ENCODE measurements at regions not wholly inside any gene's neighbourhood (a gene's known extent, or its start where the extent isn't known, plus 50 kb on each side); places are given as distances from the start of the nearest gene placed in this dataset.

DNA sequence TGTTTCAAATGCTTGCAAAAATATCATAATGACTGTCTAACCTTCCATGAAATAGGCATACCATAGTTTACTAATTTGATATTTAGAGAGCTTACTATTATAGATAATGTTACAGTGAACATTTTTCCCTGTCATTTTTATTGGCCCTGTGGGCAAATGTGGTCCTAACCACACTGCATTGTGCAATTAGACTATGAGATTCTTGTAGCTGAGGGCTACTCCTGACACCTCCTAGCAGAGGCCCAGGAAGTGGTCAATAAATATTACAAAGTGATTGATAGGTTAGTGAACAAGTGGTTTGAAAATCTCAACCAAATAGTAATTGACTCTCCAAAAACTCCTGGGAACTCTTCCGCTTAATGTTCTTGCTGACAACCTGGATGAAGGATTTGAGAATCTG lies 160.5 kb upstream of the KCNG1 start:
- TF ChIP-seq CTCF (IDR thresholded peaks at IDR 0.05; ENCODE audit: low read depth, low read length) = no peak
- no peak for DNase-seq (ENCODE audit: low read depth in 2 of 2)
- H3K4me3 ChIP-seq (replicated peaks in 1 of 2; ENCODE audit: low read depth in 2 of 2, low read length in 2 of 2) = no peak overlapping the region

DNA sequence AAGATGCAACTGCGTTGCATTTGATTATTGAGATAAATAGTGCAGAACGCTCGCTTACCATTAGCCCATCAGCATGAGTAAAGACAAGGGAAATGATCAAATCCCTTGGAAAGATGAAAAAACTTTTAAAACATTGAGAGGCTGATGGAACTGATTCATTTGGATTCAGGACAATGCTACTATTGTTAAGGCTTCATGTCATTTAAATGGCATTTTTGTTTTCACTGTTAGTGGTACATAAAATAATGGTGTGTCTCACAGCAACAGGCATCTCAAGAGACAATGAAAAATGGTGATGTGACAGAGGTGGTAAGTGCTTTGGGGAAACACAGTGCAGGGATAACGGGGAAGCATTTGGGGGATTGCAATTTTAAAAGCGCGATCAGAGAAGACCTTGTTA lies 159.7 kb upstream of the KCNG1 start:
- TF ChIP-seq CTCF (IDR thresholded peaks at IDR 0.05; ENCODE audit: low read depth, low read length) = no peak
- no peak overlapping the region for H3K4me3 ChIP-seq (replicated peaks in 1 of 2; ENCODE audit: low read depth in 2 of 2, low read length in 2 of 2)
- peak in 1 of 2 donors; percentile 11 for DNase-seq (ENCODE audit: low read depth in 2 of 2)

DNA sequence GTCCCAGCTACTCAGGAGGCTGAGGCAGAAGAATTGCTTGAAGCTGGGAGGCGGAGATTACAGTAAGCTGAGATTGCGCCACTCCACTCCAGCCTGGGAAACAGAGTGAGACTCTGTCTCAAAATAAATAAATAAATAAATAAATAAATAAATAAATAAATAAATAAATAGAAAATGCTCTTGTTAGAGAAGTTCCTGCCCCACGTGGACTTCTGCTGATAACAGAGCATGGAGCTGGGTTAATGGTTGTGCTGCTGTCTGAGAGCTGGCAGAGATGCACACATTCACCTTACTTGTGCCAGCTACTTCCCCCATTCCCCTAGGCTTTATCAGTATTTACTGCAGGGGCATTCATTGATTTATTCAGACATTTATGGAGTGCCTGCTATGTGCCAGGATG lies 155.2 kb upstream of the KCNG1 start:
- TF ChIP-seq CTCF (IDR thresholded peaks at IDR 0.05; ENCODE audit: low read depth, low read length) = no peak
- DNase-seq (ENCODE audit: low read depth in 2 of 2) = no peak
- H3K4me3 ChIP-seq (replicated peaks in 1 of 2; ENCODE audit: low read depth in 2 of 2, low read length in 2 of 2) = no peak overlapping the region

DNA sequence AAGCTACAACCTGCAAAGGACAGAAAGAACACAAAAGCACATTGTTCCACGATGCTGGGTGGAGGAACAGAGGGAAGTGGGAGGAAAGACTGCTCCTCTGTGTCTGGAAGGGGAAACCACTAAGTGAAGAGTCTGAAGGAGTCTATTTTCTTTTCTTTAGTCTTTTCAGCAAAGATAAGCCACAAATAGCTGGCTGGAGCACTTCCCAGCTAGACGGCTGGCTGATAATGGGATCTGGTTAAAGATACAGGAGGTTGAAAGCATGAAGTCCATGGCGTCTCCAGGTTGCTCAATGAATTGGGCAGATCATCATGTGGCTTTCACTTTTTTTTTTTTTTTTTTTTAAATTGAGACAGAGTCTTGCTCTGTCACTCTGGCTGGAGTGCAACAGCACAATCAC lies 154.0 kb upstream of the KCNG1 start:
- DNase-seq (ENCODE audit: low read depth in 2 of 2) = peak in 1 of 2 donors; percentile 12
- no peak overlapping the region for H3K4me3 ChIP-seq (replicated peaks in 1 of 2; ENCODE audit: low read depth in 2 of 2, low read length in 2 of 2)
- no peak for TF ChIP-seq CTCF (IDR thresholded peaks at IDR 0.05; ENCODE audit: low read depth, low read length)

- H3K4me3 ChIP-seq (replicated peaks in 1 of 2; ENCODE audit: low read depth in 2 of 2, low read length in 2 of 2) = no peak overlapping the region
- TF ChIP-seq CTCF (IDR thresholded peaks at IDR 0.05; ENCODE audit: low read depth, low read length) = no peak
- no peak for DNase-seq (ENCODE audit: low read depth in 2 of 2)
These were observed 153.5 kb upstream of the KCNG1 start for GRCh38 chr20:51176446-51176845.

DNA sequence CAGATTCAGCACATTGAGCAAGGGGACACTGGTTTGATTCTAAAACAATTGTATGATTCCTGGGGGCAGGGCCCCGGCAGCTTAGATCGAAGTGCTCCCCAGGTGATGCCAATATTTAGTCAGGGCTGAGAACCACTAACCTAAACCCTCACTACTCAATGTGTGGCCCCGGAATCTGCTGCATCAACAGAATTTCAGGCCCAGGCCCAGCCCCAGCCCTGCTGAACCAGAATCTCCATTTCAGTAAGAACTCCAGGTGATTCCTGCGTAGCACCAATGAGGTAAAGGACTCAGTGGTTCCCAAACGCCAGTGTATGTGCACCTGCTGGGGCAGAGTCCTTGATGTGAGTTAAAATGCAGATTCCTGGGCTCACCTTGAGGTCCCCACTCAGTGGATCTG lies 152.8 kb upstream of the KCNG1 start:
- no peak overlapping the region for H3K4me3 ChIP-seq (replicated peaks in 1 of 2; ENCODE audit: low read depth in 2 of 2, low read length in 2 of 2)
- DNase-seq (ENCODE audit: low read depth in 2 of 2) = no peak
- TF ChIP-seq CTCF (IDR thresholded peaks at IDR 0.05; ENCODE audit: low read depth, low read length) = no peak

GRCh38 chr20:51175156-51175555 lies 152.2 kb upstream of the KCNG1 start:
- TF ChIP-seq CTCF (IDR thresholded peaks at IDR 0.05; ENCODE audit: low read depth, low read length) = no peak
- no peak for DNase-seq (ENCODE audit: low read depth in 2 of 2)

More at GRCh38 chr20:51175156-51175555, 152.2 kb upstream of the KCNG1 start:
- H3K4me3 ChIP-seq (replicated peaks in 1 of 2; ENCODE audit: low read depth in 2 of 2, low read length in 2 of 2) = no peak overlapping the region

All from cardiac fibroblast (primary cell).